ENCODE measurements at regions not wholly inside any gene's neighbourhood (a gene's known extent, or its start where the extent isn't known, plus 50 kb on each side); places are given as distances from the start of the nearest gene placed in this dataset.

DNA sequence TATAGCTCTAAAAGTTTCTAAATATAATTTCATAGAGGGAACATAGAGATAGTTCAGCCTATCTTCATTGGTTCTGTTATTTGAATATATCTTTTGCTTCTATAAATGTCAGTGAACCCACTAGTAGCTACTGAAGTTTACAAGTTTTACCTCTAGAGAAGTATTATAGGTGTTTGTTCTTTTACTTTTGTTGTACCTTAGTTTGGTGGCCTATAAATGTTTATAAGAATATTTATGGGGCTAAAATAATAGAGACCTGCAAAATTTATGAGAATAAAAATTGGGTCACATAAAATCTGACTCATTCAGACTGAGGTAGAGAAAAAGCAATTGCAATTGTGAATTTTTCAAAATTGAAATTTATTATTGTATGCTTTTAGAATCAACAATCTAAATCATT lies 162.6 kb downstream of the SERPINI1 start:
- ChIA-PET POLR2A (no interaction called here), CTCF (no interaction called here)

GRCh38 chr3:167895684-167896083 lies 160.2 kb downstream of the SERPINI1 start:
- CTCF ChIA-PET = no interaction called here
- POLR2A ChIA-PET = no interaction called here

DNA sequence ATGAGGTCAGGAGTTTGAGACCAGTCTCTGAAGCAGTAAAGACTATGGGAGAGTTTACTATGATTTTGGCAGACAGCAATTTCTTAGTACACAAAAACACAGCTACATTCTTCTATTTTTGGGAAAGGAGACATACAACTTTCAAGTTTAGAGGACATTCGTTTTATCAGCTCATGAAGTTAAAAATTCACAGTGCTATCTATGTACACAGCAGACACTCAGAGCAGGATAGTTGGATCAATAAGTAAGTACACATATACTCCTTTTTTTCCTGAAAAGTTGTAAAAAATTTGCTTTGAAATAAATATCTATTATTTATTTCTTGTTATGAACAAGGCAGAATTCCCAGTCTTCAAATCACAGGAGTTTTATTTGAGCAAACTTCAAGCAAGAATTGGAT lies 159.7 kb downstream of the SERPINI1 start:
- ChIA-PET CTCF (no interaction called here), POLR2A (no interaction called here)

DNA sequence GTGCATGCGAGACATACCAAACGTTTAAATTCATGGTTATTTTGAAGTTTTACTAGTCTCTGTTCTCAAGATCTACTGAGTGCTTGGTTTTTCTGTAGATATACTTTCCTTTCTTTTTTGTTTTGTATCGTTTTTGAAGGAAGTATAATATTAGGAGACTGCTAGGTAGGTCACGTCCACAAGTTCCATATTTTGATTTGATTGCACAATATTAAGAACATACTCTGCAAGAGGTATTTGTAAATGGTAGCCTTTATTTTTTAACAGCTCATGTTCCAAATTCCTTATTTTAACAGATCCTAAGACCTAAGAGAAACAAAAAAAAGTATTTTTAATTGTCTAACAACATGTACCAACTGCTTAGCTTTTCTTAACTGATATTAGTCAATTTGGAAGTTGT lies 156.7 kb downstream of the SERPINI1 start:
- CTCF ChIA-PET = no interaction called here

DNA sequence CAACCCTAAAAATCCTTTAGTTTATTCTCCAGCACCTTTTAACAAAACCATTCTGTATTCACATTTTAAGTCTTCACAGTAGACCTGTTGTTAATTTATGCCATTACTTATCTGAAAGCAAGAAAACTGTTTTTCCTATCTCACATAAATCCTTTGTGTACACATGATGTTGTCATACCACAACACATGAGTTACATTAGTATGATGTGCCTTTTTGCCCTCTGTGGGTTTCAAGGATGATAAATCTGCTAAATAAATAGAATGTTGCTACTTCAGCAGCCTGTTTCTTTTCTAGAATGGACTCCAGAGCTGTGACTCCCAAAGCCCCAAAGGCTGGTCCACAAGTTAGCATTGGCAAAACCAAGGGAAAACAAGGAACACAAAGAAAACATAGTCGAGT lies 151.6 kb downstream of the SERPINI1 start:
- ChIA-PET CTCF (no interaction called here), POLR2A (no interaction called here)

More for the DNA sequence above, 156.7 kb downstream of the SERPINI1 start:
- POLR2A ChIA-PET = no interaction called here

- POLR2A ChIA-PET = no interaction called here
- CTCF ChIA-PET = no interaction called here
Observed at GRCh38 chr3:167886690-167887089, 151.2 kb downstream of the SERPINI1 start.

DNA sequence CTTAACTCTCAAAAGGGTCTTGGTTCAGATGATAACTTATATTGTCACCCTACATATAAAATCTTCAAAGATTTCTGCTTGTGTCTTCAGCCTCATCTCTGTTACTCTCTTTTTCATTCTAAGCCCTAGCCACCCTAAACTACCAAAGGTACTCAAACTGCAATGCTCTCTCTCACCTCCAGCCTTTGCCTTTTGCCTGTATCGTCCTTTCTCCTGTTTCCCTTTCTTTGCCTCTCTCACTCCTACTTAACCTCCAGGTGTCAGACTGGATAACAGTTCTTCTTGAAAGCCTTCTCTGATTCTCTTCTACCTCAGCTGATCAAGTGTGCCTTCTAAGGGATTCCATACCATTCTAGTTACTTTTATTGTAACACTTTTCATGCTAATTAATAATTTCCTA lies 149.8 kb downstream of the SERPINI1 start:
- ChIA-PET CTCF (no interaction called here), POLR2A (no interaction called here)

DNA sequence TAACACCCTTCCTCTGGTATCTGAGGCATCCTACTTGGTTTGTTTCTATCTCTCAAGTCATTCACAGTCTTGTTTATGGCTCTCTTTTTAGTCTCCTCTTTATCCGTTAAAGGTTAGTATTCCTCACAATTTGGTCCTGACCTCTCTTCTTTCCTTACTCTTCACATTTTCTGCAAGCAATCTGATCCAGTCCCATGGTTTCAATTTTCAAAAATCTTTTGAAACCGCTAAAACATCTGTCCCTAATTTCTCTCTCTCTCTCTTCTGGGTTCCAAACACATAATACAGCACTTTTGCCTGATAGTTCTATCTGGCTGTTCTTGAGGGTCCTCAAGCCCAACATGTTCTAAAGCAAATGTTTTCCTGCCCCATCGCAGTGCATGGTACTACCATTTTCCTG lies 149.0 kb downstream of the SERPINI1 start:
- CTCF ChIA-PET = no interaction called here
- POLR2A ChIA-PET = no interaction called here

DNA sequence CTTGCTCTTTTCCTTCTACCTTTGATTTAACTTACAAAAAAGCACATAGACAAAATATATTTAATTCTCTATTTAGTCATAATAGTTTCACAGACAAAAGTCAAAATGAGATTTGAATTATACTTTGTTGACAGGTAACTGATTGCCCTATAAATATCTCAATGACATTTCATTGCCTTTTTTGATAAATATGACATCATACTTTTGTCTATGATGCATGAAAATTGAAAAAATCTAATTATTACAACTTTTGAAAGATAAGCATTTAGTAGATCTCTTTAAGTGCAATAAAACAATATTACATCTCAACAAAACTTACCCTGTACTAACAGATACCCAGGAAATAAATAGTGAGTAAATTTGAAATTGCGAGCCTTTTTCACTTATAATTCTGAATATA lies 147.9 kb downstream of the SERPINI1 start:
- POLR2A ChIA-PET = no interaction called here
- CTCF ChIA-PET = no interaction called here

GRCh38 chr3:167882057-167882667 lies 146.6 kb downstream of the SERPINI1 start:
- CTCF ChIA-PET = interaction anchor here (1.1 to 3.2 kb wide), 2 partner anchors 9 to 502 kb away, joined by 3 to 13 read pairs; partner anchors contain the start of gene ZBBX
- POLR2A ChIA-PET = no interaction called here

DNA sequence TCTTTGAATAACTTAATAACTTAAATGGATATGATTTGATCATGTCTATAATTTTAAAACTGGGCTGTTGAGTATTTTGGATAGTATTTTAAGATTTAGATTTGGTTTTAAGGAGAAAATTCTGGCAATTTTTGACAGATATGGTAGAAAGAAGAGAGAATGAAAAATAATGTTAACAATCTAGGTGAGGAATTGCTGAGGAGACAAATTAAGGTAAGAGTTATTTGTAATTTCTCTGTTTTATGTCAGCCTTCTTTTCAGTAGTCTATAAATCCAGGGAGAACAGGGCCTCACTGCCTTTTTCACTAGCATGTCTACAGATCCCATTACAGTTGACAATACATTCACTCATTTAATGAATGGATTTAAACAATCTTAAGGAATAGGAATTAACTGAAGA lies 144.7 kb downstream of the SERPINI1 start:
- ChIA-PET CTCF (interaction anchor here (3.2 kb wide), 1 partner anchor 500 kb away, joined by 13 read pairs; the partner anchor contains the start of gene ZBBX), POLR2A (no interaction called here)

DNA sequence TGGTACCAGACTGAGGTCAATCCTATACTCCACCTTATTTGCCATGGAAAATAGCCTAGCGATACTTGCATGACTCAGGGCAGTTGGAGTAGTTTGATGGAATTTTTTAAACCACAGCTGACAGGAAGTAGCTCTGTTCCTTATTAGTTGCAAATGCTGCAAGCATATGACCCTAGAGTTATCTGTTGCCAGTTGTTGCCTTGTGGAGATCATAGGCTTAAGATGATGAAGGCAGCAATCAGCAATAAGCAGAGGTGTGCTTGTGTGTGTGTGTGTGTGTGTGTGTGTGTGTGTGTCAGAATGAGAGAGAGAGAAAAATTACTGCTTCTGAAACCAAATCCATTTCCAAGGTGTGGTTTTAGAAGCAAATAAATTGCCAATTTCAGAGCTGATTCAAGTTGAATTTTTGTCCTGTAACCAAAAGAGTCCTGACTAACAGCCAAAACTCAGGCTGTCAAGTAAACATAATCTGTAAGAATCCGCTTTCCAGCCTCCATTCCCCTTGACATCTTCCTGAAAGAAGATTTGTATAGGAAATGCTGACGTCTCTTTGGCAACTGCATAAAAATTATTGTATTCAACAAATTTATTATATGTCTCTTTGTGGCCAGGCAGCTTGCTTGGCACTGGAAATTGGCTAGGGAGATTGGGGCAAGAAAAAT lies 141.2 kb downstream of the SERPINI1 start:
- ChIA-PET CTCF (no interaction called here), POLR2A (no interaction called here)

Measured in activated CD8-positive, alpha-beta memory T cell treated with anti-CD3 and anti-CD28 coated beads for 36 hours (primary cell).